CD4-positive, alpha-beta memory T cell (primary cell): ENCODE measurements at regions not wholly inside any gene's neighbourhood (a gene's known extent, or its start where the extent isn't known, plus 50 kb on each side); places are given as distances from the start of the nearest gene placed in this dataset.
"Not testable (repeated sequence)": the region's sequence is repeated elsewhere in the genome, so short reads cannot be mapped to it uniquely, and the experiment has no call there.

Source experiments
- CTCF ChIA-PET: fragments of 350-600 bp; sonication (Branson Sonifier 250); formaldehyde crosslinking; loops from one replicate; lab custom pipeline; 2021; ENCODE audit warnings: inconsistent platforms; ENCODE audit not compliant: partially characterized antibody; lab: Charles Lee
- POLR2A ChIA-PET: fragments of 350-600 bp; sonication (Branson Sonifier 250); formaldehyde crosslinking; loops from one replicate; lab custom pipeline; 2021; ENCODE audit not compliant: partially characterized antibody; lab: Charles Lee
- DNase-seq, 5 donors: peaks; one replicate each; pipeline versions ENCODE4 v3.0.0 to v3.0.0-alpha.2; 2020 to 2022; ENCODE audit warnings: mixed read lengths in 1 of 5
- H3K27ac ChIP-seq: one replicate; pipeline ENCODE4 v1.7.0; 2013; ENCODE audit warnings: low read depth, low read length
- H3K27me3 ChIP-seq: 2 replicates; pipeline ENCODE4 v1.7.0; 2013; ENCODE audit warnings: mild to moderate bottlenecking, low read length, moderate library complexity; ENCODE audit not compliant: insufficient read depth
- H3K36me3 ChIP-seq: 2 replicates; pipeline ENCODE4 v1.7.0; 2013; ENCODE audit warnings: mild to moderate bottlenecking, low read length, moderate library complexity; ENCODE audit not compliant: insufficient read depth
- H3K4me1 ChIP-seq: 2 replicates; pipeline ENCODE4 v1.7.0; 2013; ENCODE audit warnings: mild to moderate bottlenecking, low read length, moderate library complexity; ENCODE audit not compliant: insufficient read depth
- H3K4me3 ChIP-seq, 2 donors: one replicate each; pipeline ENCODE4 v1.7.0; 2013; ENCODE audit warnings: low read length in 2 of 2, mild to moderate bottlenecking in 1 of 2
- H3K9me3 ChIP-seq, 2 donors: one replicate each; pipeline ENCODE4 v1.7.0; 2013; ENCODE audit warnings: low read length in 2 of 2, control low read depth in 1 of 2; ENCODE audit not compliant: control insufficient read depth in 1 of 2
- H3K27ac Mint-ChIP-seq, 7 donors: one replicate each; pipeline ENCODE4 v1.8.0; 2020 to 2021; ENCODE audit warnings: mixed read lengths in 7 of 7, mild to moderate bottlenecking in 6 of 7, inconsistent platforms in 3 of 7, moderate library complexity in 3 of 7
- H3K27me3 Mint-ChIP-seq, 2 donors: one replicate each; pipeline ENCODE4 v1.8.0; 2020 to 2021; ENCODE audit warnings: mixed read lengths in 2 of 2
- H3K36me3 Mint-ChIP-seq, 2 donors: one replicate each; pipeline ENCODE4 v1.8.0; 2020 to 2021; ENCODE audit warnings: mixed read lengths in 2 of 2, inconsistent platforms in 1 of 2, mild to moderate bottlenecking in 1 of 2
- H3K4me1 Mint-ChIP-seq, 4 donors: one replicate each; pipeline ENCODE4 v1.8.0; 2020 to 2021; ENCODE audit warnings: mixed read lengths in 4 of 4, mild to moderate bottlenecking in 1 of 4
- H3K4me3 Mint-ChIP-seq, 8 donors: one replicate each; pipeline ENCODE4 v1.8.0; 2020 to 2021; ENCODE audit warnings: mixed read lengths in 8 of 8, mild to moderate bottlenecking in 7 of 8, moderate library complexity in 6 of 8, inconsistent platforms in 3 of 8
- H3K9me3 Mint-ChIP-seq, 8 donors: one replicate each; pipeline ENCODE4 v1.8.0; 2020 to 2021; ENCODE audit warnings: mixed read lengths in 8 of 8, mild to moderate bottlenecking in 5 of 8, inconsistent platforms in 3 of 8, moderate library complexity in 1 of 8
- intact Hi-C: fragments of 100-400 bp; cut with micrococcal nuclease; formaldehyde crosslinking; loops from one replicate; pipeline ENCODE4 v1.15.1; 2023

DNA sequence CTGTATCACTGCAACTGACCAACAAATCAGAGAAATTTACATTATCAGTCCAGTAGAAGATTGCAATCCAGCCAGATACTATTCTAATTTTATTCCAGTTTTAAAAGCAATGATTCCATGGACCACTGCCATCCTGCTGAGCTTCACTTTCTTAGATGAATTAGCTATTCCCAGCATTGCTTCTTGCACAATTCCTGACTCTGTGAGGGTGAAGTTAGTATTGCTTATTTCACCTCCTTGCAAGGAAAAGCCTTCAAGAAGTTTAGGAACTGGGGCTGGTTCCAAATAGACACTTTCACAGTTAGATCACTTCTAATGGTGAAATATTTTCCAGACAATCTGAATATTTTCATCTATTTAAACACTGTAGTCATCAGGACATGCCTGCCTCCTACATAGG lies 338.6 kb upstream of the TNC start:
- Mint-ChIP-seq H3K9me3 (no peaks in the 10 kb centered on the region), H3K36me3 (no peaks in the 10 kb centered on the region), H3K4me3 (no peak overlapping the region), H3K27ac (no peak overlapping the region), H3K4me1 (no peaks in the 10 kb centered on the region), H3K27me3 (peaks cover 13 to 15% of the 10 kb centered on the region in 2 donors)
- DNase-seq, result no peak
- ChIA-PET CTCF (no interaction called here), POLR2A (no interaction called here)
- Histone ChIP-seq H3K27me3 (no peaks in the 10 kb centered on the region), H3K27ac (no peak overlapping the region), H3K9me3 (no peaks in the 10 kb centered on the region), H3K4me3 (no peak overlapping the region), H3K36me3 (no peaks in the 10 kb centered on the region), H3K4me1 (no peaks in the 10 kb centered on the region)
- intact Hi-C loops, result no loop called here

DNA sequence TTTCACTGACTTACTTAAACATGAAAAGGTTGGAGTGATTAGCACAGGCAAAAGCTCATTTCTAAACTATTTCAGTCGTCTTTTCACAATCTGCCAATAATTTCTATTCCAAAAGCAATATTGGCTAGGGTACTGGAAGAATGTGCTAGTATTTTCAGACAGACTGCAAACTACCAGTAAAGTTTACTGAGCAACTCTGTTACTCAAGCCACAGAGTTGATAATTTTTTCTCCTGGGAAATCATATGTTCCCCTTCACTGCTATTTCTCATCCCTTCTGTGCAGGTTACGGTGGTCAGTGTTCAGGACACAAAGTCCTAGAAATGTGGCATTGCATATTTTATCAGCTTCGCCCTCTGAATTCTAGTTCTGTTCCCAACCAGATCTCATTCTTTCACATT lies 343.3 kb upstream of the TNC start:
- Histone ChIP-seq H3K4me1 (no peaks in the 10 kb centered on the region), H3K27me3 (no peaks in the 10 kb centered on the region), H3K36me3 (no peaks in the 10 kb centered on the region), H3K4me3 (no peak overlapping the region), H3K27ac (no peak overlapping the region), H3K9me3 (no peaks in the 10 kb centered on the region)
- intact Hi-C loops, result no loop called here
- ChIA-PET POLR2A (no interaction called here), CTCF (no interaction called here)
- Mint-ChIP-seq H3K27me3 (peaks cover 11 to 16% of the 10 kb centered on the region in 2 donors), H3K4me1 (no peaks in the 10 kb centered on the region), H3K4me3 (no peak overlapping the region), H3K27ac (no peak overlapping the region), H3K9me3 (no peaks in the 10 kb centered on the region), H3K36me3 (no peaks in the 10 kb centered on the region)
- DNase-seq, result no peak

DNA sequence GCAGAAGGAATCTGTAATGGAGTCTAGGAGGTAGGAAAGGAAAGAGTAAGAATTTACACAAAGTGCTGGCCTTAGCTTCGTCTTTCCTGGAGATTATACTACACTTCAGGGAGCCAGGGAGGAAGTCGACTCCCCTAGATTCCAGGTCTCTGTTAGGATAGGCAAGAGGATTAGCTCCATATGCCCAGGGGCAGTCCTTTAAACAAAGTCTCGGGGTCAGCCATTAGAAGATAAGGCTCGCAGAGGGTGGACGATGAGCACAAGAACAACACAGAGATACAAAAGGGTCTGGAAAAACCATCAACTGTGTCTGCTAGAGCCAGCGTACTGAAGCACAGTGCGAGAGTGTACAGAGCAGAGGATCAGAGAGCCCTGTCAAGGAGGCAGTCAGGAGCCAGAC lies 344.7 kb upstream of the TNC start:
- Histone ChIP-seq H3K4me1 (no peaks in the 10 kb centered on the region), H3K4me3 (no peak overlapping the region), H3K9me3 (no peaks in the 10 kb centered on the region), H3K27me3 (no peaks in the 10 kb centered on the region), H3K27ac (no peak overlapping the region), H3K36me3 (no peaks in the 10 kb centered on the region)
- H3K4me1 Mint-ChIP-seq, result no peaks in the 10 kb centered on the region
- no peaks in the 10 kb centered on the region for H3K36me3 Mint-ChIP-seq
- POLR2A ChIA-PET, result no interaction called here
- CTCF ChIA-PET, result no interaction called here
- H3K27me3 Mint-ChIP-seq, result peaks cover 11% of the 10 kb centered on the region in 2 donors
- intact Hi-C loops, result no loop called here
- H3K4me3 Mint-ChIP-seq, result no peak overlapping the region
- H3K9me3 Mint-ChIP-seq, result no peaks in the 10 kb centered on the region
- no peak for DNase-seq
- H3K27ac Mint-ChIP-seq, result no peak overlapping the region

DNA sequence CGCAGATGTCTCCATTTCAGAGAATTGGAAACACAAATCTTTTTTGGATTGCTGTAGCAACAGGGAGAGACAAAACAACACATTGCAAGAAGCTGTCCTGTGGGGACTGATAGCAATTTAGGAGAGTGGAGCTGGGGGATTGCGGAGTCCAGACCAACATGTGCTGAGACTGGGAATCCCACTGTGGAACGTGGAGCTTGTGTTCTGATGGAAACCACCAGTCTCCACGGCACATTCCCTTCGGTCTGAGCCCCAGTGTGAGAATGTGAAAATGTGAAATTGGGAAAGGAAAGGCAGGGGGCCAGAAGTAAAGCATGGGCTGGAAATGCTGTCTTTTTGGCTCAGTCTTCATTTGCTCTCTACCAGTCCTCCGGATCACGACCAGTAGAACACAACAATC lies 348.8 kb upstream of the TNC start:
- H3K27me3 Mint-ChIP-seq, result peaks cover 2 to 6% of the 10 kb centered on the region in 2 donors
- DNase-seq, result no peak
- Histone ChIP-seq H3K4me1 (no peaks in the 10 kb centered on the region), H3K9me3 (no peaks in the 10 kb centered on the region), H3K27ac (no peak overlapping the region), H3K4me3 (no peak overlapping the region), H3K36me3 (no peaks in the 10 kb centered on the region), H3K27me3 (no peaks in the 10 kb centered on the region)
- H3K36me3 Mint-ChIP-seq, result no peaks in the 10 kb centered on the region
- no peaks in the 10 kb centered on the region for H3K4me1 Mint-ChIP-seq
- intact Hi-C loops, result no loop called here
- no peak overlapping the region for H3K4me3 Mint-ChIP-seq
- CTCF ChIA-PET, result no interaction called here
- no peaks in the 10 kb centered on the region for H3K9me3 Mint-ChIP-seq
- POLR2A ChIA-PET, result no interaction called here
- H3K27ac Mint-ChIP-seq, result no peak overlapping the region

DNA sequence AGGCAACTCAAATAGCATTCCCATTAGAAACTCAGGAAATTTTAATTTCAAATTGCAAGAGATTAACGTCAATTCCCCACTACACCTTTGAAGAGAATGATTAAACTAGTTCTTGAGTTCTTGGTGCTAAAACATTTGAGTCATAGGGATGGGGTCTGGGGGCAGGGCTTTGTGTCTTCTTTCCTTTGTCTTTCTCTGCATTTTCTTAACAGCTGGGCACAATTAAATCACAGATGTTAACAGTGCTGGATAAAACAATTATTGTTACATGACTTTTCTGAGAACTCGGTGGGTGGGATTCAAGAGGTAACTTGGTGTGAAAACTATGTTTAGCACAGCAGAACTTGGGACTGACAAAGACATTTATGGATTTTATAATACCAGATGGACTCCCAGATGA lies 351.9 kb upstream of the TNC start:
- Mint-ChIP-seq H3K27ac (no peak overlapping the region), H3K36me3 (no peaks in the 10 kb centered on the region), H3K4me1 (no peaks in the 10 kb centered on the region), H3K9me3 (peaks cover 0 to 1% (median 0%) of the 10 kb centered on the region in 8 donors), H3K4me3 (no peak overlapping the region), H3K27me3 (peaks cover 3 to 6% of the 10 kb centered on the region in 2 donors)
- no peaks in the 10 kb centered on the region for H3K27me3 ChIP-seq
- ChIA-PET CTCF (no interaction called here), POLR2A (no interaction called here)
- no peak overlapping the region for H3K27ac ChIP-seq
- no peak overlapping the region for H3K4me3 ChIP-seq
- H3K9me3 ChIP-seq, result no peaks in the 10 kb centered on the region
- intact Hi-C loops, result loop anchor here (1.0 kb wide), 1 partner anchor 7 kb away; no protein-coding TSS in a partner anchor
- no peaks in the 10 kb centered on the region for H3K4me1 ChIP-seq
- no peaks in the 10 kb centered on the region for H3K36me3 ChIP-seq
- DNase-seq, result no peak

DNA sequence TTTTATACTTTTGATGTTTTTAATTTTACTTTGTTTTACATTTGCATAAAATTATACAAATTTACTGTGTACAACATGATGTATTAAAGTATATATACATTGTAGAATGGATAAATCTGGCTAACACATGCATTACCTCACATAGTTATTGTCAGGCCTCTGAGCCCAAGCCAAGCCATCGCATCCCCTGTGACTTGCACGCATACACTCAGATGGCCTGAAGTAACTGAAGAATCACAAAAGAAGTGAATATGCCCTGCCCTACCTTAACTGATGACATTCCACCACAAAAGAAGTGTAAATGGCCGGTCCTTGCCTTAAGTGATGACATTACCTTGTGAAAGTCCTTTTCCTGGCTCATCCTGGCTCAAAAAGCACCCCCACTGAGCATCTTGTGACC lies 355.1 kb upstream of the TNC start:
- H3K27ac ChIP-seq, POLR2A ChIA-PET, CTCF ChIA-PET, H3K4me3 Mint-ChIP-seq, H3K4me1 Mint-ChIP-seq, H3K27ac Mint-ChIP-seq, DNase-seq, H3K27me3 ChIP-seq, H3K36me3 Mint-ChIP-seq, H3K9me3 Mint-ChIP-seq, H3K4me1 ChIP-seq, intact Hi-C loops, H3K9me3 ChIP-seq, H3K4me3 ChIP-seq, H3K36me3 ChIP-seq: not testable (repeated sequence)
- peaks cover 4 to 11% of the 10 kb centered on the region in 2 donors for H3K27me3 Mint-ChIP-seq

DNA sequence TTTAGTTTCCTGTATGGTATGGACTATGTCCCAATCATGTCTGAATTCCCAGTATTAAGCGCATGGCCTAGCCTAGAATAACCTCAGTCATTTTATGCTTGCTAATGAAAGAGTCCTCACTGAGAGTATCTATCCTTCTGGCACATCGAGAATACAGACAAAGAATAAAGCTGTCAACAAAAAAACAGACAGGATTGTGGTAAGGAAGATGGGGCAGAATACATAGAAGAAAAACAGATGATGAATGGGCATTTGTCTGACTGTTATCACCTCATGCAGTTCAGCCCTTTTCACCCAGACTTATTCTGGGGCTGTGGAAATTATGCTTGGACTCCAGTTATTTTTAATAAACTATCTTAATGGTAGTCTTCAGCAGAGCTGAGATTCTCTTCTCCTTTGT lies 363.8 kb upstream of the TNC start:
- Histone ChIP-seq H3K9me3 (no peaks in the 10 kb centered on the region), H3K4me1 (no peaks in the 10 kb centered on the region), H3K4me3 (no peak overlapping the region), H3K27me3 (no peaks in the 10 kb centered on the region), H3K36me3 (no peaks in the 10 kb centered on the region), H3K27ac (no peak overlapping the region)
- no peak overlapping the region for H3K4me3 Mint-ChIP-seq
- peaks cover 2 to 8% of the 10 kb centered on the region in 2 donors for H3K27me3 Mint-ChIP-seq
- no peak overlapping the region for H3K27ac Mint-ChIP-seq
- no peak for DNase-seq
- H3K4me1 Mint-ChIP-seq, result no peaks in the 10 kb centered on the region
- intact Hi-C loops, result no loop called here
- POLR2A ChIA-PET, result no interaction called here
- CTCF ChIA-PET, result no interaction called here
- no peaks in the 10 kb centered on the region for H3K36me3 Mint-ChIP-seq
- no peaks in the 10 kb centered on the region for H3K9me3 Mint-ChIP-seq

DNA sequence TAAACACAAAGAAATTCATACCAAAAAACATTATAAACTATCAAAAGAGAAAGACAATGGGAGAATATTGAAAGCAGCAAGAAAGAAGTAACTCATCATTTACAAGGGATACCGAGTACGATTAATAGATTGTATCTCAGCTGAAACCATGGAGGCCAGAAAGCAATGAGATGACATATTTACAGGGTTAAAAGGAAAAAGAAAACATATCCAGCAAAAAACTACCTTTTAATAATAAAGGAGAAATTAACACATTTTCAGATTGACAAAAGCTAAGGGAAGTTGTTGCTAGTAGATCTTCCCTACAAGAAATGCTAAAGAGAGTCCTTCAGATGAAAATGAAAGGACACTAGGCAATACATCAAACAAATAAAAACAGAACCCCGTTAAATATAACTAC lies 364.8 kb upstream of the TNC start:
- Mint-ChIP-seq H3K27me3 (peaks cover 2 to 8% of the 10 kb centered on the region in 2 donors), H3K27ac (no peak overlapping the region), H3K9me3 (no peaks in the 10 kb centered on the region), H3K36me3 (no peaks in the 10 kb centered on the region), H3K4me3 (no peak overlapping the region), H3K4me1 (no peaks in the 10 kb centered on the region)
- Histone ChIP-seq H3K36me3 (no peaks in the 10 kb centered on the region), H3K4me3 (no peak overlapping the region), H3K4me1 (no peaks in the 10 kb centered on the region), H3K27ac (no peak overlapping the region), H3K9me3 (no peaks in the 10 kb centered on the region), H3K27me3 (no peaks in the 10 kb centered on the region)
- intact Hi-C loops, result no loop called here
- POLR2A ChIA-PET, result no interaction called here
- no peak for DNase-seq
- CTCF ChIA-PET, result no interaction called here
